ENCODE measurements at regions not wholly inside any gene's neighbourhood (a gene's known extent, or its start where the extent isn't known, plus 50 kb on each side); places are given as distances from the start of the nearest gene placed in this dataset.
"Not testable (repeated sequence)": the region's sequence is repeated elsewhere in the genome, so short reads cannot be mapped to it uniquely, and the experiment has no call there.

- DNase-seq = no peak
Observed at GRCh38 chr5:89601880-89602279, 718.9 kb upstream of the MEF2C start.

GRCh38 chr5:89597878-89598277 lies 714.9 kb upstream of the MEF2C start:
- no peak for DNase-seq

GRCh38 chr5:89596821-89597220 lies 713.8 kb upstream of the MEF2C start:
- DNase-seq = no peak

- DNase-seq = no peak
Observed at GRCh38 chr5:89595056-89595455, 712.1 kb upstream of the MEF2C start.

- DNase-seq = no peak
Observed at GRCh38 chr5:89584339-89584956, 701.5 kb upstream of the MEF2C start.

GRCh38 chr5:89583534-89583933 lies 700.5 kb upstream of the MEF2C start:
- DNase-seq = no peak

GRCh38 chr5:89582768-89583339 lies 699.9 kb upstream of the MEF2C start:
- DNase-seq = no peak

GRCh38 chr5:89580976-89581375 lies 698.0 kb upstream of the MEF2C start:
- no peak for DNase-seq

- no peak for DNase-seq
Observed at GRCh38 chr5:89575319-89575718, 692.3 kb upstream of the MEF2C start.

GRCh38 chr5:89573345-89573744 lies 690.4 kb upstream of the MEF2C start:
- DNase-seq = no peak

GRCh38 chr5:89572696-89573095 lies 689.7 kb upstream of the MEF2C start:
- no peak for DNase-seq

GRCh38 chr5:89570557-89570956 lies 687.6 kb upstream of the MEF2C start:
- DNase-seq = no peak

GRCh38 chr5:89566340-89566739 lies 683.4 kb upstream of the MEF2C start:
- no peak for DNase-seq

GRCh38 chr5:89560696-89561095 lies 677.7 kb upstream of the MEF2C start:
- DNase-seq = no peak

GRCh38 chr5:89556215-89556913 lies 673.4 kb upstream of the MEF2C start:
- no peak for DNase-seq

GRCh38 chr5:89546657-89547056 lies 663.7 kb upstream of the MEF2C start:
- no peak for DNase-seq

- DNase-seq = no peak
Observed at GRCh38 chr5:89545626-89546025, 662.6 kb upstream of the MEF2C start.

- DNase-seq = no peak
Observed at GRCh38 chr5:89545076-89545475, 662.1 kb upstream of the MEF2C start.

- no peak for DNase-seq
Observed at GRCh38 chr5:89542736-89543135, 659.8 kb upstream of the MEF2C start.

- DNase-seq = no peak
Observed at GRCh38 chr5:89537800-89538199, 654.8 kb upstream of the MEF2C start.

GRCh38 chr5:89536020-89536419 lies 653.0 kb upstream of the MEF2C start:
- no peak for DNase-seq

GRCh38 chr5:89535411-89535810 lies 652.4 kb upstream of the MEF2C start:
- no peak for DNase-seq

- DNase-seq = no peak
Observed at GRCh38 chr5:89534331-89534730, 651.3 kb upstream of the MEF2C start.

GRCh38 chr5:89524785-89525184 lies 641.8 kb upstream of the MEF2C start:
- DNase-seq = no peak

- DNase-seq = not testable (repeated sequence)
Observed at GRCh38 chr5:89523867-89524266, 640.9 kb upstream of the MEF2C start.

Measured in DMS 273 treated with DMSO at 0.1 percent for 48 hours (cell line).